ENCODE measurements at regions not wholly inside any gene's neighbourhood (a gene's known extent, or its start where the extent isn't known, plus 50 kb on each side); places are given as distances from the start of the nearest gene placed in this dataset.

DNA sequence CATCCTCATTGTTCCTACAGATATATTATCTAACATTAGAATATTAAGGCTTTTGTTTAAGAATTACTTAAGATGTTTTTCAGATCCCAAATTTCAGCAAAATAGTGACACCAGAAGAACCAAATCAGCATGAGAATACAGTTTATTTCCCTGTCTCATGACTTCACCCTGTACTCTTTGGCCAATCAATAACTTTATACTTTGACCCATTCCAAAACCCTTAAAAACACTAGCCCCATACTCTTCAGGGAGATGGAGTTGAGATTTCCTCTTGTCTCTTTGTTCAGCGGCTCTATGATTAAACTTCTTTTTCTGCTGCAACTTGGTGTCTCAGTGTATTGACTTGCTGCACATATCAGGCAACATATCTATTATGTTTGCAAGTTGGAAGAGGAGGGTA lies 207.7 kb downstream of the ZBBX start:
- Mint-ChIP-seq H3K36me3 (ENCODE audit: low read depth) (no peaks in the 10 kb centered on the region), H3K4me1 (ENCODE audit: low read depth) (no peaks in the 10 kb centered on the region)
- POLR2A ChIA-PET = no interaction called here

DNA sequence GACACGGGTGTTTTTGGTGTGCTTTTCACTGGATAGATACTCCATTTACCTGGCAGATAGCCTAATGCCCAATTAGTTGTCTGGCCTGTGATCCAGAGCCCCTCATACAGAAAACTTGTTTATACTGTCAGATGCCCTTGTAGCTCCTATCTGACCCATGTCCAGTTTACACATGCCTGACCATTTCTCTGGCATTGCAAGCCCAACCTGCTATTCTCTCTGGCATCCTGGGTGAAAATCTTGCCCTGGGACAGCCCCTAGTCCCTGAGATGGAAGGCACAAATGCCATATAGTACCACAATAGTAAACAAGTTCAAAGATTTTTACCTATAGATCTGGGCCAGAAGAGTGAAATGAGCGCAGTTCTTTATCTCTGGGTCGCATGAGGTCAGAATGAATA lies 212.6 kb downstream of the ZBBX start:
- H3K9me3 Mint-ChIP-seq = no peaks in the 10 kb centered on the region
- H3K36me3 Mint-ChIP-seq (ENCODE audit: low read depth) = no peaks in the 10 kb centered on the region
- DNase-seq (no peak), ATAC-seq (ENCODE audit: poor library complexity) (no peak)
- Histone ChIP-seq H3K9me3 (ENCODE audit: control insufficient read depth in 1 of 2, insufficient read depth in 1 of 2, low read length in 2 of 2) (no peaks in the 10 kb centered on the region), H3K27me3 (ENCODE audit: control insufficient read depth in 1 of 2, insufficient read depth in 2 of 2, low read length in 2 of 2) (no peaks in the 10 kb centered on the region), H3K27ac (ENCODE audit: low read depth in 1 of 2, low read length in 2 of 2) (no peak overlapping the region), H3K36me3 (ENCODE audit: insufficient read depth, low read length) (no peaks in the 10 kb centered on the region), H3K4me1 (ENCODE audit: insufficient read depth, low read length) (no peaks in the 10 kb centered on the region), H3K4me3 (ENCODE audit: low read length) (no peak overlapping the region)
- ChIA-PET POLR2A (no interaction called here), CTCF (no interaction called here)
- intact Hi-C loops (cut with DNase I, micrococcal nuclease) = no loop called here
- H3K27ac Mint-ChIP-seq = no peak overlapping the region
- TF ChIP-seq, protein P1, sequence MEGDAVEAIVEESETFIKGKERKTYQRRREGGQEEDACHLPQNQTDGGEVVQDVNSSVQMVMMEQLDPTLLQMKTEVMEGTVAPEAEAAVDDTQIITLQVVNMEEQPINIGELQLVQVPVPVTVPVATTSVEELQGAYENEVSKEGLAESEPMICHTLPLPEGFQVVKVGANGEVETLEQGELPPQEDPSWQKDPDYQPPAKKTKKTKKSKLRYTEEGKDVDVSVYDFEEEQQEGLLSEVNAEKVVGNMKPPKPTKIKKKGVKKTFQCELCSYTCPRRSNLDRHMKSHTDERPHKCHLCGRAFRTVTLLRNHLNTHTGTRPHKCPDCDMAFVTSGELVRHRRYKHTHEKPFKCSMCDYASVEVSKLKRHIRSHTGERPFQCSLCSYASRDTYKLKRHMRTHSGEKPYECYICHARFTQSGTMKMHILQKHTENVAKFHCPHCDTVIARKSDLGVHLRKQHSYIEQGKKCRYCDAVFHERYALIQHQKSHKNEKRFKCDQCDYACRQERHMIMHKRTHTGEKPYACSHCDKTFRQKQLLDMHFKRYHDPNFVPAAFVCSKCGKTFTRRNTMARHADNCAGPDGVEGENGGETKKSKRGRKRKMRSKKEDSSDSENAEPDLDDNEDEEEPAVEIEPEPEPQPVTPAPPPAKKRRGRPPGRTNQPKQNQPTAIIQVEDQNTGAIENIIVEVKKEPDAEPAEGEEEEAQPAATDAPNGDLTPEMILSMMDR (IDR thresholded peaks at IDR 0.05) = no peak
- no peaks in the 10 kb centered on the region for H3K4me1 Mint-ChIP-seq (ENCODE audit: low read depth)
- H3K4me3 Mint-ChIP-seq = no peak overlapping the region
- H3K27me3 Mint-ChIP-seq = no peaks in the 10 kb centered on the region

More for the DNA sequence above, 207.7 kb downstream of the ZBBX start:
- Histone ChIP-seq H3K9me3 (ENCODE audit: control insufficient read depth in 1 of 2, insufficient read depth in 1 of 2, low read length in 2 of 2) (peaks cover 0 to 5% of the 10 kb centered on the region in 2 experiments), H3K27ac (ENCODE audit: low read depth in 1 of 2, low read length in 2 of 2) (no peak overlapping the region), H3K4me1 (ENCODE audit: insufficient read depth, low read length) (no peaks in the 10 kb centered on the region), H3K4me3 (ENCODE audit: low read length) (no peak overlapping the region), H3K36me3 (ENCODE audit: insufficient read depth, low read length) (no peaks in the 10 kb centered on the region), H3K27me3 (ENCODE audit: control insufficient read depth in 1 of 2, insufficient read depth in 2 of 2, low read length in 2 of 2) (no peaks in the 10 kb centered on the region)
- intact Hi-C loops (cut with DNase I, micrococcal nuclease) = no loop called here
- CTCF ChIA-PET = no interaction called here
- peaks cover 5% of the 10 kb centered on the region for H3K9me3 Mint-ChIP-seq
- H3K27me3 Mint-ChIP-seq = no peaks in the 10 kb centered on the region
- H3K27ac Mint-ChIP-seq = no peak overlapping the region
- no peak overlapping the region for H3K4me3 Mint-ChIP-seq
- ATAC-seq (ENCODE audit: poor library complexity) = no peak
- no peak for DNase-seq
- TF ChIP-seq, protein P1 (IDR thresholded peaks at IDR 0.05) = no peak

DNA sequence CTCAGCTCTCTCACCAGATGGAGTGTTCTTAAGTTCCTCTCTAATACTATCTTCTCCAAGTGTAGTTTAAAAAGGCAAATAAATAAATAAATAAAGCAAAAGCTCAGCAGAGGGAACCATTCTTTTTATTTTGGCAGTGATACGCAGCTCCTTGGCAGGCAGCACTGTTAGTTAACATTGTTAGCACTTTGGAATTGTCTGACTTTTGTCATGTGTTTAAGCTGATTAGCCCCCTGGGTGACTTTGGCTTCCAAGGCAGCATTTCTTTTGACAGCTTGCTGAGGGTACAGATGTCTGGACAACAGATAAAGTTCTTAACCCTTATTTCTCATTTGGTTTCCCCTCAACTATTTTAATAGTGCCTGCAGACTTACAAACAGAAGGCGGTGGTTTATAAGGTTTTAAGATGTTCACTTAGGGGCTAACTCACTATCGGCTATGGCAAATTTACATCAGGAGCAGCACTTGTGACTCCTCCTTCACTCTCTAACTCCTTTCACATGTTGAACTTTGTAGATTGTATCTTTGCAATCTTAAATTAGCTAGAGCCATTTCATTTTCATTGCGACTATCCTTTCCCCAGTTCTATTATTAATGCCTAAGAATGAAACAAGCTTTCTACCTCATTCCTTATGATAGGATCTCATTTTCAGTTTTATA lies 213.4 kb downstream of the ZBBX start:
- POLR2A ChIA-PET = no interaction called here
- intact Hi-C loops (cut with DNase I, micrococcal nuclease) = no loop called here
- no peaks in the 10 kb centered on the region for H3K4me1 Mint-ChIP-seq (ENCODE audit: low read depth)

More for the DNA sequence above, 213.4 kb downstream of the ZBBX start:
- Mint-ChIP-seq H3K36me3 (ENCODE audit: low read depth) (no peaks in the 10 kb centered on the region), H3K9me3 (peaks cover 2% of the 10 kb centered on the region), H3K4me3 (no peak overlapping the region), H3K27ac (no peak overlapping the region), H3K27me3 (no peaks in the 10 kb centered on the region)
- no peak for DNase-seq
- CTCF ChIA-PET = no interaction called here
- Histone ChIP-seq H3K27me3 (ENCODE audit: control insufficient read depth in 1 of 2, insufficient read depth in 2 of 2, low read length in 2 of 2) (no peaks in the 10 kb centered on the region), H3K36me3 (ENCODE audit: insufficient read depth, low read length) (no peaks in the 10 kb centered on the region), H3K27ac (ENCODE audit: low read depth in 1 of 2, low read length in 2 of 2) (no peak overlapping the region), H3K9me3 (ENCODE audit: control insufficient read depth in 1 of 2, insufficient read depth in 1 of 2, low read length in 2 of 2) (no peaks in the 10 kb centered on the region), H3K4me3 (ENCODE audit: low read length) (no peak overlapping the region), H3K4me1 (ENCODE audit: insufficient read depth, low read length) (no peaks in the 10 kb centered on the region)
- ATAC-seq (ENCODE audit: poor library complexity) = no peak
- TF ChIP-seq, protein P1 (IDR thresholded peaks at IDR 0.05) = no peak

All from CD4-positive, alpha-beta T cell (primary cell).